HG02610 (cell line): ENCODE measurements at regions not wholly inside any gene's neighbourhood (a gene's known extent, or its start where the extent isn't known, plus 50 kb on each side); places are given as distances from the start of the nearest gene placed in this dataset.
"Not testable (repeated sequence)": the region's sequence is repeated elsewhere in the genome, so short reads cannot be mapped to it uniquely, and the experiment has no call there.

Source experiments
- ATAC-seq: cut with Tn5 transposase; IDR thresholded peaks from one replicate; pipeline ENCODE4 v1.9.1; 2021; ENCODE audit warnings: mild to moderate bottlenecking, moderate library complexity; ENCODE audit not compliant: unreplicated experiment

DNA sequence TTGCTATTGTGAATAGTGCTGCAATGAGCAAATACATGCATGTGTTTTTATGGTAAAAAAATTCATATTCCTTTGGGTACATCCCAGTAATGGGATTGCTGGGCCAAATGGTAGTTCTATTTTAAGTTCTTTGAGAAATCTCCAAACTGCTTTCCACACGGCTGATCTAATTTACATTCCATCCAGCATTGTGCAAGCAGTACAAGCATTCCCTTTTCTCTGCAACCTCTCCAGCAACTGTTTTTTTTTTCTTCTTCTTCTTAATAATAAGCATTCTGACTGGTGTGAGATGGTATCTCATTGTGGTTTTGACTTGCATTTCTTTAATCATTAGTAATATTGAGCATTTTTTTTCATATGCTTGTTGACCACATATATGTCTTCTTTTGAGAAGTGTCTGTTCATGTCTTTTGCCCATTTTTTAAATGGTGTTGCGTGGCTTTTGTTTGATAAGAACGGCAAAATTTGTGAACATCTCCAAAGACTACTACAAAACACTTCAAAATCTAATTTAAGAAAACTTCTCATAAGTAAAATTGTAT, 136.1 kb upstream of the MYO3A start:
- no peak for ATAC-seq

DNA sequence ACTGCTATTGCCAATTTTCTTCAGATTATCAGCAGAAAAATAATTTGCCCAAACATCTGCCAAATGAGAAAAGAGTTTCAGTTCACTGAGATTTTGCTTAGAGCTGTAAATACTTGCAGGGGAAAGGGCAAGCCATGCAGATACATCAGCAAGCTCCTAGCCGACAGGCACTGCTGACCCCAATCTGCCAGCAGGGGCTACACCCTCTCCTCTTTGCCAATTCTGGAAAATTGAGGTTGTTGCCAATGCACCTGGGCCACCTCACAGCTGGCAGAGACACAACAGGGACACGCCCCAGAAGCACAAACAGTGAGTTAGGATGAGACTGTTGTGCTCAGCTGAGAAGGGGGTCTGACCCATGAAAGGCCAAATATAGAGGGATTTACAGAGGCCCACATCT, 129.5 kb upstream of the MYO3A start:
- no peak for ATAC-seq

- ATAC-seq, result no peak
These were observed 128.0 kb upstream of the MYO3A start for GRCh38 chr10:25805986-25806385.

- no peak for ATAC-seq
These were observed 125.7 kb upstream of the MYO3A start for GRCh38 chr10:25808372-25808771.

DNA sequence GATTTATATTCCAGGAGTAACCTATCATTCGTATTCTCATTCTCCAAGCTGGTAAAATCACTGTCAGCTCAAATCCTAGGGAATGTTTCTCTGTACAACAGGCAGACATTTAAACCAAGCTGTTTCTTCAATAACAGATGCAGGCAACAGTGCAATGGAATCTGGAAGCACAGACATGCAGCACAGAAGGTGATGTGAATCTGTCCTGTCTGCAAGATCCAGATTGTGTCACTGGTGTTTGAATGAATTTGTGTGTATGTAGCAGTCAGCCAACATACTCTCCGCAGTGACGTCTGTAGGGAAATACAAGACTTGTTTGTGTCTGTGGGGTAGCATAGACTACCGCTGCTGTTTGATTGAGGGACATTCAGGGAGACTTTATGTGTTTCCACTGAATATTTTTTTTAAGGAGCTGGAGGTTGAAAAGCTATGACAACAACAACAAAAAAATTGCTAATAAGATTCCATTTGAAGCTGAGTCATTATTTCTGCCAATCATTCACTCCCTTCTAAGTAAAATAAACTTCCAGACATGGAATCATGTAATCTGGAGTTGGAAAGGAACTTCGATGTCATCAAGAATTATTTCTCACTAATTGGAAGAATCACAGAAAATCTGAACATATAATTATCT, 122.9 kb upstream of the MYO3A start:
- ATAC-seq, result no peak

DNA sequence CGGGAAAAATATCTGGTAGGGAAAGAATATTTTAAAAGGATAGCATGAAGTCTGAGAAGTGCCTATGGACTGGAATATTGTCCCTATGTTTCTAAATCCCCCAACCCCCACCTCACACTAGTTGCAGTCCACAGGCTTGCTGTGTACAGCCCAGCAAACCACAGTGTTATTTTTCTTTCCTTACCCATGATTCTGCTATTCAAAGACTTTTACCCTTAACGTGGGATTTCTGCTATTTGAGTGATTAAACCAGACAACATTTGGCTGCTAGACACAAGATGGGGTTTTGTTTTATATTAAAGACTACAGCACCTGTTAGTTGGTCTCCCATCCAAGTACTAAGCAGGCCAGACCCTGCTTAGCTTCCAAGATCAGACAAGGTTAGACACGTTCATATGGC, 120.5 kb upstream of the MYO3A start:
- ATAC-seq, result no peak

DNA sequence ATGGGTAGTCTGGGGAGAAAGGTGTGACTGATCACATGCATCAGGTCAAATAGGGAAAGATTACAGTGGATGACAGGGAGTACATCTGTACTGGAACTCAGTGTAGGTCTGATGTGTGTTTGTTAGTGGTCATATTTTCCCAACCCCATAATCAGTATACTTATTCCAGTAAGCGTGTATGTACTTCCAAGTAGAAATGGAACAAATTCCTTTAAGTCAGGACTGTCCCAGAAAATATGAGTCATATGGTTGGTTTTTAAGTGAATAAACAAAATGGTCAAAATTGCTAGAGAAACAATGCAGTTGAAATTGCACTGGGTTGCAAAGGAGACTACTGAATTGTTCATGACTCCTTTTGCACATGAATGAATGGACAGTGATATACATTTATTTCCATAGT, 118.8 kb upstream of the MYO3A start:
- no peak for ATAC-seq

GRCh38 chr10:25815999-25816768, 117.8 kb upstream of the MYO3A start:
- ATAC-seq, result no peak

- no peak for ATAC-seq
These were observed 116.8 kb upstream of the MYO3A start for GRCh38 chr10:25817200-25817599.

- no peak for ATAC-seq
These were observed 115.3 kb upstream of the MYO3A start for GRCh38 chr10:25818751-25819150.

GRCh38 chr10:25820472-25820871, 113.6 kb upstream of the MYO3A start:
- no peak for ATAC-seq

DNA sequence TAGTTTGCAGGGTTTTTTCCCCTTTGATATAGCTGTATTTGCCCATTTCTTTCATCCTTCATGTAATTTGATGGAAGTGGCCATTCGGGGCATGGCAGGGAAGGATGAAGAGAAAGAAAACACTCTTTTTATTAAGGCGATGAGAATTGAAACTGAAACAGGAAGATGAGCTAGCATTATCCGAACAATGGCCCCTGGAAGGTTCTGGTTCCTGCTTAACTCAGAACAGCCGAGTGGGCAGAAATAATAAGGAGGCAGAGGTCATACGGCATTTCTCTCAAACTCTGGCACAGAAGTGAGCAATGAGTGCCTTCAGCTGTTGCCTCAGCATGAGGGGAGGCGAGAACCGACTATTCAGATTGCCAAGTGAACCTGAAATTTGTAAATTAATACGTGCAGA, 113.2 kb upstream of the MYO3A start:
- no peak for ATAC-seq

DNA sequence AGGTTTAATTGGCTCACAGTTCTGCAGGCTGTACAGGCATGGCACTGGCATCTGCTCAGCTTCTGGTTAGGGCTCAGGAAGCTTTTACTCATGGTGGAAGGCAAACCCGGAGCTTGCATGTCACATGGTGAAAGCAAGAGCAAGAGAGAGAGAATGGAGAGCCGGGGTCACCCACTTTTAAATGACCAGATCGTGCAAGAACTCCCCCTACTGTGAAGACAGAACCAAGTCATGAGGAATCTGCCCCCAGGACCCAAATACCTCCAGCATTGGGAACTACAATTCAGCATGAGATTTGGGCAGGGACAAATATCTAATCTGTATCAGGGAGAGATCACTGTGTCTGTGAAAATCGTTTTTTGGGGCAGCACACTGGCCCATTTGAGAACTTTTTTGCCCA, 110.0 kb upstream of the MYO3A start:
- ATAC-seq, result no peak

DNA sequence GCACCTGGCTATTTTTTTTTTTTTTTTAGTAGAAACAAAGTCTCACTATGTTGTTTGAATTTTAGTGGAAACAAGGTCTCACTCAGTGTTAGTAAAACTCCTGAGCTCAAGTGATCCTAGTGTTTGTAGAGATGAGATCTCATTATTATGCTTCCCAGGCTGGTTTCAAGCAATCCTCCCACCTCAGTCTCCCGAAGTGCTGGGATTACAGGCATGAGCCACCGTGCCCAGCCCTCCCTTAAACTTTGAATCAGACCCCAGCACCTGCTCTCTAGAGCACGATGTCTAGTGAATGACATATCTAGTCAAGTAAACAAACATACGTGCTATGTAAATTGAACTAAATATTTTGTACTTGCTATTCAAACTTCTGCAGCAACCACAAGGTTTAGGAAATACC, 105.6 kb upstream of the MYO3A start:
- no peak for ATAC-seq

DNA sequence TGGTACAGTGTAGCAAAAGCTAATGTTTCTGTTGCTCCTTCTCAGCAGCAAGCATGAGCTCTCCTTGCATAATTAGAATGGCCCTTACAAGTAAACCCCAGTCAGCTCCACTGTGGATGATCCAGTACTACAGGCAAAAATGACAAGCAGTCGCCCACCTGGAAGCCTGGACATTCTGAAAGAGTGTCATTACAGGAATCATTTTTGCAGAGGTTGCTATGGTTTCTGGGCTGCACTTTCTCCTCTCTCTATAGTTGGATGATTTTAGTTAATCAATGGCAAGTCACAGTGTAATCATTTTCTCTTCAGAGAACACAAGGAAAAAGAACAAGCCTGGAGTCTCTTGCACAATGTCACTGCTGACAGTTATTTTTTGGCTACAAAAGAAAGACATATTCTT, 102.9 kb upstream of the MYO3A start:
- no peak for ATAC-seq

- ATAC-seq, result no peak
These were observed 94.3 kb upstream of the MYO3A start for GRCh38 chr10:25839683-25840082.

DNA sequence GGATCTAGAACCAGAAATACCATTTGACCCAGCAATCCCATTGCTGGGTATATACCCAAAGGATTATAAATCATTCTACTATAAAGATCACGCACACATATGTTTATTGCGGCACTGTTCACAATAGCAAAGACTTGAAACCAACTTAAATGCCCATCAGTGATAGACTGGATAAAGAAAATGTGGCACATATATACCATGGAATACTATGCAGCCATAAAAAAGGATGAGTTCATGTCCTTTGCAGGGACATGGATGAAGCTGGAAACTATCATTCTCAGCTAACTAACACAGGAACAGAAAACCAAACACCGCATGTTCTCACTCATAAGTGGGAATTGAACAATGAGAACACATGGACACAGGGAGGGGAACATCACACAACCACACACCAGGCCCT, 93.2 kb upstream of the MYO3A start:
- not testable (repeated sequence) for ATAC-seq

DNA sequence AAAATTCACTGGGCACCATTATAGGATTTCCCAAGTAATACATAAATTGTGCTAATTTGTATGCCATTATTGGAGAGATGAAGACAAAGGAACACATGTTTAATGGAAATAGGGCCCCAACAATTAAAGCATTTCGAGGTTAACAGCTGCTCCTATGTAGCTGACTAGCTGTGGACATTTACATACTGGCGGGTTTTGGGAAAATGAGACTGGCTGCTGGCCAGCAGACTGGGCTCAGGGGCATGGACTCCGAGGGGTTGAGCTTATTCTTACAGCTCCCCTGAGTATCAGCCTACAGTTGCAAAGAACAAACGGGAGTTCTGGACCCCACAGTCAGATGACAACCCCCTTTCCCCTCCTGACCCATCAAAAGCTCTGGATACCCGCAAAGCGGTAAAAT, 91.9 kb upstream of the MYO3A start:
- no peak for ATAC-seq

DNA sequence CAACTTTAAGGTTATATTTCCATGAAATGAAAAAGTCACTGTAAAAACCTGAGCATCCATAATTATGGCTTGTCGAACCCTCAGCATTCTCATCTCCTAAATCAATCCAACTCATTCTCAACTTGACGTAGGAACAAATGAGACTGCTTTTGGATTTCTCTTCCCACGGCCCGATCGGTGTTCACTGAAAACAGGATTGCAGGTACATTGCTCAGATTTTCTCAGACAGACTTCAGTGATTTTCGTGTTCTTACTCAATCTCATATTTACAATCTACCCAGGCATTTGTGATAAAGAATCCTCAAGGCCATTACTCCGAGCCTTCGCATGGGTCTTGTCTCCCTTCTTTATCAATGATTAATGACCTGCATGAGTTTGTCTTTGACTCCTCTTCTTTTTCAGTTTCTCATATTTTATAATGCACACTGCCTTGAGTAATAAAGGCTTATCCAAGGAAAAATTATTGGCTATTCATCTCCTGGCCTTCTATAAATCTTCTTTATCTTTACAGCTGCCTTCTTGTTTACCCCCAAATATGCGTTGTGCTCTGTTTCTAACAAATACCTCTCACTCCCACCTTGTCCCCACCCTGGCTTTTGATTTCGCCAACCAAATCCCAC, 90.4 kb upstream of the MYO3A start:
- ATAC-seq, result no peak

GRCh38 chr10:25844716-25845115, 89.3 kb upstream of the MYO3A start:
- ATAC-seq, result not testable (repeated sequence)

- no peak for ATAC-seq
These were observed 84.8 kb upstream of the MYO3A start for GRCh38 chr10:25849268-25849667.

GRCh38 chr10:25849988-25850387, 84.0 kb upstream of the MYO3A start:
- no peak for ATAC-seq
